OCI-LY7 (cell line): ENCODE measurements at regions not wholly inside any gene's neighbourhood (a gene's known extent, or its start where the extent isn't known, plus 50 kb on each side); places are given as distances from the start of the nearest gene placed in this dataset.

Experiments
- BruUV-seq: library from RNA; stranded (reverse); fragments of 400-500 nt; replicated peaks from 2 replicates; lab custom pipeline; 2021; lab: Mats Ljungman, UMichigan
- CTCF ChIA-PET: fragments of 300-600 bp; sonication (Branson Sonifier 250); formaldehyde crosslinking; loops from one replicate; lab custom pipeline; 2022; ENCODE audit warnings: antibody characterized with exemption; ENCODE audit not compliant: unreplicated experiment; lab: Charles Lee
- POLR2A ChIA-PET: fragments of 300-600 bp; sonication (Branson Sonifier 250); formaldehyde crosslinking; loops from one replicate; lab custom pipeline; 2022; ENCODE audit warnings: antibody characterized with exemption; lab: Charles Lee
- DNase-seq: peaks from one replicate; pipeline ENCODE4 v3.0.0-alpha.2; 2015; ENCODE audit warnings: low spot score
- H2AFZ ChIP-seq: fragments of 200-600 bp; sonication (generic), shearing (Covaris generic); 2 replicates; pipeline ENCODE4 v1.6.1; 2014; ENCODE audit warnings: mild to moderate bottlenecking, antibody characterized with exemption, low read length, moderate library complexity
- H3K27ac ChIP-seq: fragments of 200-600 bp; sonication (generic); 2 replicates; pipeline ENCODE4 v1.5.1; 2014; ENCODE audit warnings: mixed run types, low read depth, mild to moderate bottlenecking, moderate library complexity, low read length, inconsistent platforms; ENCODE audit not compliant: poor library complexity, severe bottlenecking
- H3K36me3 ChIP-seq: fragments of 200-600 bp; sonication (generic); 2 replicates; pipeline ENCODE4 v1.6.1; 2014; ENCODE audit warnings: mild to moderate bottlenecking, antibody characterized with exemption, low read length, moderate library complexity, mixed read lengths; ENCODE audit not compliant: insufficient read depth
- H3K4me1 ChIP-seq: fragments of 200-600 bp; sonication (generic); 2 replicates; pipeline ENCODE4 v1.5.1; 2014; ENCODE audit warnings: mild to moderate bottlenecking, low read length; ENCODE audit not compliant: insufficient read depth, poor library complexity, severe bottlenecking
- H3K4me2 ChIP-seq: fragments of 200-600 bp; sonication (generic); 2 replicates; pipeline ENCODE4 v1.6.1; 2014; ENCODE audit warnings: mild to moderate bottlenecking, low read length
- H3K4me3 ChIP-seq: fragments of 200-600 bp; sonication (generic); 2 replicates; pipeline ENCODE4 v1.5.1; 2014; ENCODE audit warnings: mild to moderate bottlenecking, low read depth, low read length; ENCODE audit not compliant: poor library complexity, severe bottlenecking
- H3K79me2 ChIP-seq: fragments of 200-600 bp; sonication (generic); 2 replicates; pipeline ENCODE4 v1.6.1; 2016; ENCODE audit warnings: low read depth, mild to moderate bottlenecking, low read length, moderate library complexity, mixed read lengths; ENCODE audit not compliant: insufficient read depth
- H3K9me2 ChIP-seq: fragments of 200-600 bp; sonication (generic); 2 replicates; pipeline ENCODE4 v1.6.1; 2016; ENCODE audit warnings: mild to moderate bottlenecking, low read length, mixed read lengths; ENCODE audit not compliant: insufficient read depth
- H3K9me3 ChIP-seq: fragments of 200-600 bp; sonication (generic); 2 replicates; pipeline ENCODE4 v1.6.1; 2014; ENCODE audit warnings: mild to moderate bottlenecking, mixed run types, low read length, mixed read lengths
- H4K20me1 ChIP-seq: fragments of 200-600 bp; sonication (generic); 2 replicates; pipeline ENCODE4 v1.6.1; 2014; ENCODE audit warnings: mild to moderate bottlenecking, antibody characterized with exemption, low read length, moderate library complexity, mixed read lengths; ENCODE audit not compliant: insufficient read depth
- CTCF ChIP-seq: fragments of 200-600 bp; sonication (generic); conservative IDR thresholded peaks from 2 replicates; pipeline ENCODE4 v1.5.1; 2014; ENCODE audit warnings: mild to moderate bottlenecking, antibody characterized with exemption, low read length, moderate library complexity, mixed read lengths
- EZH2phosphoT487 ChIP-seq: fragments of 200-600 bp; sonication (generic); IDR thresholded peaks from 2 replicates; pipeline ENCODE4 v1.6.1; 2018; ENCODE audit warnings: low read depth, borderline replicate concordance, mild to moderate bottlenecking, mixed run types, antibody characterized with exemption, low read length, moderate library complexity, mixed read lengths
- intact Hi-C: fragments of 100-400 bp; cut with micrococcal nuclease; formaldehyde crosslinking; loops from one replicate; pipeline ENCODE4 v1.10.0; 2022; ENCODE audit not compliant: unreplicated experiment

- CTCF ChIA-PET, result no interaction called here
- no peak overlapping the region for H3K4me3 ChIP-seq
- H3K9me3 ChIP-seq, result no peaks in the 10 kb centered on the region
- no peak overlapping the region for H3K27ac ChIP-seq
- no TSS peak for BruUV-seq
- no peaks in the 10 kb centered on the region for H3K79me2 ChIP-seq
- no peaks in the 10 kb centered on the region for H3K4me1 ChIP-seq
- intact Hi-C loops, result no loop called here
- no peaks in the 10 kb centered on the region for H4K20me1 ChIP-seq
- no peak overlapping the region for H3K4me2 ChIP-seq
- no peak overlapping the region for H2AFZ ChIP-seq
- POLR2A ChIA-PET, result no interaction called here
- no peaks in the 10 kb centered on the region for H3K36me3 ChIP-seq
- H3K9me2 ChIP-seq, result no peaks in the 10 kb centered on the region
- TF ChIP-seq EZH2phosphoT487 (no peak), CTCF (no peak)
- no peak for DNase-seq
Measured at GRCh38 chr19:28341810-28342350, 871.1 kb downstream of the UQCRFS1 start.

- POLR2A ChIA-PET, result no interaction called here
- BruUV-seq, result no TSS peak
- intact Hi-C loops, result no loop called here
- CTCF ChIA-PET, result no interaction called here
- no peaks in the 10 kb centered on the region for H3K9me2 ChIP-seq
- no peak overlapping the region for H2AFZ ChIP-seq
- no peak overlapping the region for H3K4me2 ChIP-seq
- H3K79me2 ChIP-seq, result no peaks in the 10 kb centered on the region
- no peaks in the 10 kb centered on the region for H3K36me3 ChIP-seq
- no peak overlapping the region for H3K27ac ChIP-seq
- no peaks in the 10 kb centered on the region for H3K9me3 ChIP-seq
- no peaks in the 10 kb centered on the region for H3K4me1 ChIP-seq
- no peak for TF ChIP-seq CTCF
- no peak for TF ChIP-seq EZH2phosphoT487
- no peak overlapping the region for H3K4me3 ChIP-seq
- DNase-seq, result no peak
- H4K20me1 ChIP-seq, result no peaks in the 10 kb centered on the region
Measured at GRCh38 chr19:28334419-28334818, 878.5 kb downstream of the UQCRFS1 start.

GRCh38 chr19:28333909-28334308 lies 879.0 kb downstream of the UQCRFS1 start:
- intact Hi-C loops, result no loop called here

More at GRCh38 chr19:28333909-28334308, 879.0 kb downstream of the UQCRFS1 start:
- no peak overlapping the region for H3K4me2 ChIP-seq
- ChIA-PET POLR2A (no interaction called here), CTCF (no interaction called here)
- no peaks in the 10 kb centered on the region for H3K79me2 ChIP-seq
- DNase-seq, result no peak
- no peaks in the 10 kb centered on the region for H3K36me3 ChIP-seq
- BruUV-seq, result no TSS peak
- H3K4me3 ChIP-seq, result no peak overlapping the region
- no peaks in the 10 kb centered on the region for H3K4me1 ChIP-seq
- TF ChIP-seq CTCF (no peak), EZH2phosphoT487 (no peak)
- no peaks in the 10 kb centered on the region for H3K9me3 ChIP-seq
- H2AFZ ChIP-seq, result no peak overlapping the region
- H3K9me2 ChIP-seq, result no peaks in the 10 kb centered on the region
- no peak overlapping the region for H3K27ac ChIP-seq
- H4K20me1 ChIP-seq, result no peaks in the 10 kb centered on the region
